ENCODE measurements at regions not wholly inside any gene's neighbourhood (a gene's known extent, or its start where the extent isn't known, plus 50 kb on each side); places are given as distances from the start of the nearest gene placed in this dataset.
A peak's percentile ranks its signal among the peaks of the same experiment; 100 is the strongest.

DNA sequence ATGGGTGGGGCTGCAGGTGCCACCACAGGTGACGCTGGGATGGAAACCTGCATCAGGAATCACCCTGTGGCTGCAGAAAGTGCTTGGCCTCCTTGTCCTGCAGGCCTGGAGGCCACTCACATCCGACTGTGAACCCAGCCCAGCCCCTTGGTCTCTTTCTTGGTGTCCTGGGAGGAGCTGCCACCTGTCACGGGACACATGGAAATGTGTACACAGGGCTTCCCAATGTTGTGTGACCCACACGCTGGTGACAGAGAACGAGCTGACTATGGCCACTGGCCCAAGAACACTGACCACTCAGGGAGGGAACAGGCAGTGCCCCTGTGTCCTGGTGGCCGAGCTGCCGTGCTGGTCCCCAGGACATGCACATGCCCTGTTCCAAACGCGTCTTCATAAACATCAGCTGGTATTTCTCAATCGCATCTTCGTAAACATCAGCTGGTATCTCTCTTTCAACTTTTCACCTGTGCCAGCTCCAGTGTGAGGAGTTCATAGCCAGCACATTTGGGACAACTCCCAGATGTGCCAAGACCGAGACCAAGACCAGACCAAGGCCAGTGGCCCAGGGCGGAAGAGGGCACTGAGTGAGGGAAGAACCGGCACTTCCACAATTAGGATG, 57.9 kb upstream of the INPP5A start:
- no peak overlapping the region for H3K27ac Mint-ChIP-seq
- peaks cover 0 to 1% (median 0%) of the 10 kb centered on the region in 3 donors for H3K4me1 Mint-ChIP-seq
- H3K36me3 Mint-ChIP-seq: no peaks in the 10 kb centered on the region
- H3K4me3 Mint-ChIP-seq: no peak overlapping the region
- H3K27me3 Mint-ChIP-seq: peaks cover 10% of the 10 kb centered on the region
- H3K9me3 Mint-ChIP-seq: peaks cover 0 to 4% (median 0%) of the 10 kb centered on the region in 3 donors

GRCh38 chr10:132480356-132480755, 57.2 kb upstream of the INPP5A start:
- H3K36me3 Mint-ChIP-seq: no peaks in the 10 kb centered on the region
- H3K27ac Mint-ChIP-seq: no peak overlapping the region
- peaks cover 0 to 4% (median 0%) of the 10 kb centered on the region in 3 donors for H3K9me3 Mint-ChIP-seq
- H3K4me1 Mint-ChIP-seq: peaks cover 0 to 1% (median 0%) of the 10 kb centered on the region in 3 donors
- peaks cover 10% of the 10 kb centered on the region for H3K27me3 Mint-ChIP-seq
- no peak overlapping the region for H3K4me3 Mint-ChIP-seq

GRCh38 chr10:132481690-132482089, 55.9 kb upstream of the INPP5A start:
- peaks cover 0 to 4% (median 0%) of the 10 kb centered on the region in 3 donors for H3K9me3 Mint-ChIP-seq
- no peak overlapping the region for H3K27ac Mint-ChIP-seq
- H3K4me3 Mint-ChIP-seq: no peak overlapping the region
- no peaks in the 10 kb centered on the region for H3K36me3 Mint-ChIP-seq
- H3K4me1 Mint-ChIP-seq: peaks cover 0 to 1% (median 0%) of the 10 kb centered on the region in 3 donors
- H3K27me3 Mint-ChIP-seq: peaks cover 10% of the 10 kb centered on the region

DNA sequence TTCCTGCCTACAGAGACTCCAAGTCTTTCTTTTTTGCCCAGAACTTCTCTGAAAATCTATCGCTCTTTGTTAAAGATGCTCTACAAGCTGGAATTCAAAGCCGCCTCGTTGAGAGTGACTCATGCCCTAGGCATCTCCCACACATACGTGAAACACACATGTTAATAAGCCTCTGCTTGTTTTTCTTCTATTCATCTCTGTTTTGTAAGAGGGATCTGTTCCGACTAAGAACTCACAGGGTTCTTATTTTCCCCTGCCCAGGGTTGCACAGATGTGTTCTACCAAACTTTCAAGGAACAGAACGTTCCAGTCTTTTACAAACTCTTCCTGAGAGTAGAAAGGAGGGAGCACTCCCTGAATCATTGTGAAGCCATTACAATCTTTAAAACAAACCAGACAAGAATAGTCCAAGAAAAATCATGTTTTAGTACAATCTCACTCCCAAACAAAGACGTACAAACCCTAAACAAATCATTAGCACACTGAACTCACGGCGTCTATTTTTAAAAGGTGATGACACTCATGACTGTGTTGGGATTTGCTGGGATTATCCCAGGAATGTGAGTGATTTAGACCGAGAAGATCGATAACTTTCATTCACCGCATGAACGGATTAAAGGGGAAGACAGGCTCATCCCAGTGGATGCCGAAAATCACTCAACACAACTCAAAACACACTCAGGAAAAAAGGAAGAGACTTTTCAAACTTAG, 55.3 kb upstream of the INPP5A start:
- H3K4me3 Mint-ChIP-seq: no peak overlapping the region
- H3K27ac Mint-ChIP-seq: no peak overlapping the region
- H3K9me3 Mint-ChIP-seq: peaks cover 0 to 4% (median 0%) of the 10 kb centered on the region in 3 donors
- H3K36me3 Mint-ChIP-seq: no peaks in the 10 kb centered on the region
- peaks cover 0 to 1% (median 0%) of the 10 kb centered on the region in 3 donors for H3K4me1 Mint-ChIP-seq
- peaks cover 9% of the 10 kb centered on the region for H3K27me3 Mint-ChIP-seq

- Mint-ChIP-seq H3K27me3 (peaks cover 9% of the 10 kb centered on the region), H3K36me3 (no peaks in the 10 kb centered on the region), H3K9me3 (peaks cover 0 to 4% (median 0%) of the 10 kb centered on the region in 3 donors), H3K4me3 (no peak overlapping the region), H3K4me1 (peaks cover 0 to 1% (median 0%) of the 10 kb centered on the region in 3 donors), H3K27ac (no peak overlapping the region)
Observed at GRCh38 chr10:132483394-132483793, 54.2 kb upstream of the INPP5A start.

GRCh38 chr10:132484922-132485321, 52.7 kb upstream of the INPP5A start:
- Mint-ChIP-seq H3K27ac (no peak overlapping the region), H3K4me1 (peaks cover 0 to 1% (median 0%) of the 10 kb centered on the region in 3 donors), H3K9me3 (peaks cover 0 to 4% (median 0%) of the 10 kb centered on the region in 3 donors), H3K36me3 (no peaks in the 10 kb centered on the region), H3K4me3 (peak overlapping the region in 1 of 4 donors; percentile 12), H3K27me3 (peaks cover 4% of the 10 kb centered on the region)

DNA sequence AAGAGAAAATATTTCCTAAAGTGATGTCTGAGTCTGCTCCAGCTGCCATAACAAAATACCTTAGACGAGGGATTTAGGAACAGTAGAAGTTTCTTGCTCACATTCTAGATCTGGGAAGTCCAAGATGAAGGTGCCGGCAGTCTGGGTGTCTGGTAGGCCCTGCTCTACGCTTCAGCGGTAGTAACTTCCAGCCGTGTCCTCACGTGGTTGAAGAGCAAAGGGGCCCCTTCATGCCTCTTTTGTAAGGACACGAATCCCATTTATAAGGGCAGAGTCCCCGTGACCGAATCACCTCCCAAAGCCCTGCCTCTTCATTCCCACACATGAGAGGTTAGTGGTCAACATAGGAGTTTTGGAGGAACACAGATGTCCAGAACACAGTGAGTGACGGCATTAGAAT, 52.2 kb upstream of the INPP5A start:
- Mint-ChIP-seq H3K4me1 (peaks cover 0 to 1% (median 0%) of the 10 kb centered on the region in 3 donors), H3K9me3 (peaks cover 0 to 4% (median 0%) of the 10 kb centered on the region in 3 donors), H3K27me3 (peaks cover 4% of the 10 kb centered on the region), H3K4me3 (no peak overlapping the region), H3K27ac (no peak overlapping the region), H3K36me3 (no peaks in the 10 kb centered on the region)

GRCh38 chr10:132486539-132487121, 51.0 kb upstream of the INPP5A start:
- Mint-ChIP-seq H3K36me3 (no peaks in the 10 kb centered on the region), H3K27ac (no peak overlapping the region), H3K27me3 (peaks cover 4% of the 10 kb centered on the region)

DNA sequence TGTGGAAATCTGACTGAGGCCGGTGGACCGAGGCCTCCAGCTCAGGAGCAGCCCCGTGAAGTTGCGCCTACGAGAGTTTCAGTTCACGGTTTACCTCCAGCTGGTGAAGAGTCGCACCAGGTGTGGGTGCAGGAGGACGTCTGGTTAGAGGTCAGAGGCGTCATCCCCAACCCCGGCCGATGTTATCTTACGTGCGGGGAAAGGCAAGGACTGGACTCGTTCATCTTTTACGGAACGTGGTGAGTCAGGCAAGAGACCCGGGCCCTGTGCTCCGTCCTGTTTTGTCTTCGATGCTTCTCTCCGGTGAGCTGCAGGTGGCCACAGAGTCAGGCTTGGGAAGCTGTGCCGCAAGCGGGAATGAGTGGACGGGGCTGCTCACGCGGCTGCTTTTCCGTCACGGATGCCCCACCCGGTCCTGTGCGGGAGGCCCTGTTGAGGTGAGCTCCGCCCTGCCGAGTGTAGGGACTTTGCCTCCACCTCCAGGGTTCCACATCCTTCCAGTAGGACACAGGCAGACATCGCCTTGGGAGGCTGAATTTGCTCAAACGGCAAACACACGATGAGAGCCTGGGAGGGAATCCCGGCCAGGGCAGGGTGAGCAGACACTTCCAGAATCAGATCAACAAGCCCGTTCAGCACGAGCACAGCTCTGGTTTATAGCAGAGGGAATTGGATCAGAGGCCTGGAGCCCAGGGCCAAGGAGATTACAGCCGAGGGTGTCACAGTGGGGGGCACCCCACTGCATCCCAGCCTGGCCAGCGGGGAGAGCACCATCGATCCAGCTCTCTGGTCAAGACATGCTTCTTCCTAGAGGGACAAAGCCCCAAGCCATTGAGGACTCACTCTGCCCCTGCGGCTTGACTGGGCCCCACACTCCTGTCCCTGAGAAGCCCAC, 50.1 kb upstream of the INPP5A start:
- H3K27ac Mint-ChIP-seq: peak overlapping the region in 1 of 3 donors; percentile 81
- H3K9me3 Mint-ChIP-seq: no peaks in the 10 kb centered on the region
- H3K27me3 Mint-ChIP-seq: peaks cover under 1% of the 10 kb centered on the region
- H3K4me1 Mint-ChIP-seq: no peaks in the 10 kb centered on the region
- H3K4me3 Mint-ChIP-seq: no peak overlapping the region
- H3K36me3 Mint-ChIP-seq: no peaks in the 10 kb centered on the region

More at GRCh38 chr10:132486539-132487121, 51.0 kb upstream of the INPP5A start:
- H3K4me1 Mint-ChIP-seq: no peaks in the 10 kb centered on the region
- H3K4me3 Mint-ChIP-seq: no peak overlapping the region
- H3K9me3 Mint-ChIP-seq: no peaks in the 10 kb centered on the region
